GM19023 (cell line): ENCODE measurements at regions not wholly inside any gene's neighbourhood (a gene's known extent, or its start where the extent isn't known, plus 50 kb on each side); places are given as distances from the start of the nearest gene placed in this dataset.
"Not testable (repeated sequence)": the region's sequence is repeated elsewhere in the genome, so short reads cannot be mapped to it uniquely, and the experiment has no call there.

ENCODE experiments used
- ATAC-seq: cut with Tn5 transposase; IDR thresholded peaks from one replicate; pipeline ENCODE4 v1.9.1; 2021; ENCODE audit warnings: mild to moderate bottlenecking, moderate library complexity; ENCODE audit not compliant: unreplicated experiment

DNA sequence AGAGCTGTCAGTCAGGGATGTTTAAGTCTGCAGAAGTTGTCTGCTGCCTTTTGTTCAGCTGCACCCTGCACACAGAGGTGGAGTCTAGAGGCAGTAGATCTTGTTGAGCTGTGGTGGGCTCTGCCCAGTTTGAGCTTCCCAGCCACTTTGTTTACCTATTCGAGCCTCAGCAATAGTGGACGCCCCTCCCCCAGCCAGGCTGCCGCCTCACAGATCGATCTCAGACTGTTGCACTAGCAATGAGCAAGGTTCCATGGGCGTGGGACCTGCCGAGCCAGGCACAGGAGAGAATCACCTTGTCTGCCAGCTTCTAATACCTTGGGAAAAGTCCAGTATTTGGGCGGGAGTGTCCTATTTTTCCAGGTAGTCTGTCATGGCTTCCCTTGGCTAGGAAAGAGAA, 225.1 kb upstream of the RASA1 start:
- ATAC-seq = no peak

DNA sequence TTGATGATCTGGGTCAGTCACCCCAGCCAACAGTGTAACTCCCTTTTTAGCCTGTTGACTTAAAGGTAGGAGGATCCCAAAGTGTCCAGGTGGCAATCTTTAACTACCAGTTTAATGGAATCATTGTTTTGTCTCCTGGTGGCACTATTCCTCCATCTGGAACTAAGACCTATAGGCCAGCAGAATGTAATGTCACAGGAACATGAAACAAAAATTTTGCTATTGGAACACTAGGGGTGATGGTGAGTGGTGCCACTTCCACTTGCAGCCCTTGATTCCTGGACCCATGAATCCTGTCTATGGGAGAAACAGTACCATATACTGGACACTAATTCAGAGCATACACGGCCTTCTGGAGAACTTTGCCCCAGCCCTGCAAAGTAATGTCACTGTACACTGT, 219.5 kb upstream of the RASA1 start:
- no peak for ATAC-seq

DNA sequence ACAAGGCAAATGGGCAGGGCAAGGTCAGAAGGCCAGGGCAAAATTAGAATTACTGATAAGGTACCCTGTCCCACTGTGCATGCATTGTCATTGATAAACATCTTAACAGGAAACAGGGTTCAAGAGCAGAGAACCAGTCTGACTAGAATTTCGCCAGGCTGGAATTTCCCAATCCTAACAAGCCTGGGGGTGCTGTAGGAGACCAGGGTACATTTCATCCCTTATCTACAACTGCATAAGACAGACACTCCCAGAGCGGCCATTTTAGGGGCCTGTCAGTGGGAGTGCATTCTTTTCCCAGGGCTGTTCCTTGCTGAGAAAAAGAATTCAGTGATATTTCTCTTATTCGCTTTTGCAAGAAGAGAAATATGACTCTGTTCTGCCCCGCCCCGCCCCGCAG, 218.7 kb upstream of the RASA1 start:
- not testable (repeated sequence) for ATAC-seq

DNA sequence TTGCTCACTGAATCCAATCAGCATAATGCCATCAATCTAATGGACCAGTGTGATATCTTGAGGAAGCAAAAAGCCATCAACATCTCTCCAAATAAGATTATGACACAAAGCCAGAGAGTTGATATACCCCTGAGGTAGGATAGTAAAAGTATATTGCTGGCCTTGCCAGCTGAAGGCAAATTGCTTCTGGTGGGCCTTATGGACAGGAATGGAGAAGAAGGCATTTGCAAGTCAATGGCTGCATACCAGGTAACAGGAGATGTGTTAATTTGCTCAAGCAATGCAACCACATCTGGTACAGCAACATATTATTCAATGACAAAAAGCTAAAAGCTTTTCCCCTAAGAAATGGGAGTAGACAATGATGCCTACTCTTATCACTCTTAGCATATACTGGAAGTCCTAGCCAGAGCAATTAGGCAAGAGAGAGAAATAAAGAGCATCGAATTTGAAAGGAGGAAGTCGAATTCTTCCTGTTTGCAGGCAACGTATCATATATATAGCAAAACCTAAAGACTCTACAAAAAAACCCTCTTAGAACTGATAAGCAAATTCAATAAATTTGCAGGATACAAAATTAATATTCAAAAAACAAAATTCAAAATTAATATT, 216.1 kb upstream of the RASA1 start:
- ATAC-seq = no peak

DNA sequence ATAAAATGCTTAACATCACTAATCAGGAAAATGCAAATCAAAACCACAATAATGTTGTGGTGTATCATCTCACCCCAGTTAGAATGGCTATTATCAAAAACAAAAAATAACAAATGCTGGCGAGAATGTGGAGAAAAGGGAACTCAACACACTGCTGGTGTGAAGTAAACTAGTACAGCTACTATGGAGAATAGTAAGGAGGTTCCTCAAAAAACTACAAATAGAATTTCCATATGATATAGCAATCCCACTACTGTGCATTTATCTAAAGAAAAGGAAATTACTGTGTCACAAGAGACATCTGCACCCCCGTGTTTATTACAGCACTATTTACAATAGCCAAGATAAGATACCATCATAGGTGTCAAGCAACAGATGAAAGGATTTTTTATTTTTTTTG, 214.5 kb upstream of the RASA1 start:
- no peak for ATAC-seq

DNA sequence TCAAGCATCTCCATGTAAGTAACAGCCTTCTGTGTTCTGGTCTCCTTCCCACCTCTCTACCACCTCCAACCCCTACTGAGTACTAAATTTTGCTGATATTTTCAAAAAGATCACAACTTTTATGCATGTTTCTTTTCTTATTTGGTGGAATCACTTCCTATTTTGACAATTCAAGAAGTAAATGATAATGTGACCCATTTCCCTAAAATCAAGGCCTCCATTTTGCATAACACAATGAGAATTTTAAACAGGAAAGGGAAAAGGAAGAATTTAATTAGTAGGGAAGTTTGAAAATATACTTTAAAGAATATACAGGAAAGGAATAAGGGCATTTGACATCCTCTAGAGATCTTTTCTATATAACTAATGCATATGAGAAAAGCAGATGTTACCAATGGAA, 212.9 kb upstream of the RASA1 start:
- no peak for ATAC-seq

DNA sequence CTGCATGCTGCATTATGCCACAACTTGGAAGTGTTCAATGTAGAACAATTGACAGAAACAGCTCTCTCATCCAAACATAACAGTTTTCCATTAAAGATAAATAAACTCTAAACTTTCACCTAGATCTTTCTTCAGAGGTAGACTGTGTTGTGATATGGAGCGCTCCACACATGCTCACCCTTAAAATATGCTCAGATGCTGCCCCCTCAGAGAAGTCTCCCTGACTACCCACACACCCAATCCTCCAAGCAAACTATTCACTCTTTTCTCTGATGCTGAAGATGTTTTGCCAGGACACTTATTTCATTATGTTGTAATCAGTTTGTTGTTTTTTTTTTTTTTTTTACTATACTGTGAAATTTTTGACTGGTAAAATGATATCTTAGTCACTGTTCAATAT, 206.6 kb upstream of the RASA1 start:
- ATAC-seq = no peak

DNA sequence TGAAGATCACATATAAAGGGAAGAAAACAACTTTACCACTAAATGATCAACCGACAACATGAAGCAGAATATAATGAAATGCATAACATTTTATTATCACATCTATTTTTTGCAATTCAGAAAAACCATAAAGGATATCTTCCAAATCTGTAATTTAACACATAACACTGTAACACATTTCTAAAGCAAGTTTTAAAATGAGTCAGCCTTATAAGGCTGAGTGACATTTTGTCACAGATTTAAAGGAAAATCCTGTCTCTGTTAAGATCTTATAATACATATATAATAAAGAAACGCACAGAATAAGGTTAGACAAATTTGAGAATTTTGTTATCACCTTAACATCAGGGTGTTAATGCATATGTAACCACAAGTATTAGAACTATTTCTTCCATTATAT, 198.4 kb upstream of the RASA1 start:
- ATAC-seq = no peak

DNA sequence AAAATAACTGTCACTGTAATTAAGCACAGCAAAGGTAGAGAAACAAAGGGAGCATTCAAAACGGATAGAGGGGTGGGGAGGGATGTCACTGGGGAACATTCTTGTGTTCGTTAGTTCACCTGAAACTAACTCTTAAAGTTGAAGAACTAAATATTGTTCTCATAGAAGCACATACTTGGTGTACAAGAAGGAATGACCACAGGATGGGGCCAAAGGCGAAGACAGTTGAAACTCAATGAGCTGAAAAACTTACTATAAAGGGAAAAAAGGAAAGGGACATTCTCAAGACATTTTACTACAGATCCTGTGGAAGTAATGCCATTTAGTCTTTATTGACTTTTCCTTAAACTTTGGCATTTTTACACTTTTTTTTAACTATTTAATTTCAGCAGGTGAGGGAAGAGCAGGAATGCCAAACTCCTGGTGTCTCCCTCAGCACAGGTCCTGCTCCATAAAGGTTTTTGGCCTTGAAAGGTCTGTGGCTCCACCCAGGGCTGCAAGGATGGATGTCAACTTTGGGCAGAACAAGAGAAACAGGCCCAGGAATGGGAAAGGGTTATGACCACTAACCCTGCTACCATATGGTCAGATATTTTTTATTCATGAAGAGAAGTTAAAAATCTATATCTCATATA, 197.6 kb upstream of the RASA1 start:
- peak; percentile 60 for ATAC-seq

DNA sequence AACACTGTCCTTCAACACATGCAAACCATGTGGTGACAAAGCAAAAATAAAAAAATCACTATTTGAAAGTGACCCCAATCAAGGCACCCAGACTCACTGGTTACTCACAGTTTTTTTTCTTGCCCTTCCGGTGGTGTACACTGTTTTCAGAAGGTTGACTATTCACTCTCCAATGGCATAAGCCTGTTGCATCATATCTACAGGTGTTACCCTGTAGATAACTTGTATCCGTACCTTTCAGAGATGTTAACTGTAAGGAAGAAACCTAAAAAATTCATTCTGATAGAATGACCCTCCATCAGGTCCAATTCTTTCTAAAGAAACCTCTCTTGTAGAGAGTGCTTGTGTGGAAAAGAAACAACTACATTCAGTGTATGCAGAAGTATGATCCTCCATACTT, 193.6 kb upstream of the RASA1 start:
- ATAC-seq = no peak

DNA sequence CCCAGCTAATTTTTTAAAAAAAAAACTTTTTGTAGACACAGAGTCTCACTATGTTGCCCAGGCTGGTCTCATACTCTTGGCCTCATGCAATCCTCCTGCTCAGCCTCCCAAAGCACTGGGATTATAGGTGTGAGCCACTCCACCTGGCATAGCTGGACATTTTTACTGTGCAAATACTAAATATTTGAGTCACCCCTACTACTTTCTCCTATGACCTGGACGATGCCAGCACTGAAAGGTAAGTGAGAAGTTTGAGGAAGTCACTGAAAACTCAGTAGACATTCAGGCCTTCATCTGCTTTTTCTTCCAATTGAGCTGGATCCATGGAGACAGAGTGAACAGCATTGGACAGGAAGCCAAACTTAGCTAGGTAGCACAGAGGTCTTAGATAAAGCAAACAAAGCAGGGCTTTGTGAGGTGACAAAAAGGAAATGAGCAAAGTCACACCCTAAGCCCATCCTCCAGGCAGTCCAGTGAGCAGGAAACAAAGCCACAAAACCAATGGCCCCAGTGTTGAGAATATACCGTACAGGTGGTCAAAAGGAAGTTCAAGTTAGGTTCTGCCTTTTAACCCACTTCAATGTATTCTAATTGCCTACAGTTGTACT, 192.6 kb upstream of the RASA1 start:
- peak; percentile 94 for ATAC-seq

DNA sequence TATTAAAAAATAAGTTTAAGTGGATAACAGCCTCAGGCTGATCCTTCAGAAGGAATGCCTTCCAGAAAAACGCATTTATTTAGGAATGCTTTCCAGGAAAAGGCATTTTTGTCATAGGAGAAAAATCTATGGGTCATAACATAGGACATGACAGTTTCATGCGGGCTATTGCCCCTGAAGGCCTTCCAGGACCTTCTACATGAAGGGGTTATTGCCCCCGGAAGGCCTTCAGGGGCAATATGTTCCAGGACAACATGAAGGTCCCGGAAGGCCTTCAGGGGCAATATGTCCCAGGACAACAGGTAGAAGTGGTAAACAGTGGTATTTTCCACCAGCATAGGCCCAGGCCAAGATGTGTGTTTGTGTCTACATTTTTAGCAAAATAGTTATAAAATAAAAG, 191.3 kb upstream of the RASA1 start:
- no peak for ATAC-seq

DNA sequence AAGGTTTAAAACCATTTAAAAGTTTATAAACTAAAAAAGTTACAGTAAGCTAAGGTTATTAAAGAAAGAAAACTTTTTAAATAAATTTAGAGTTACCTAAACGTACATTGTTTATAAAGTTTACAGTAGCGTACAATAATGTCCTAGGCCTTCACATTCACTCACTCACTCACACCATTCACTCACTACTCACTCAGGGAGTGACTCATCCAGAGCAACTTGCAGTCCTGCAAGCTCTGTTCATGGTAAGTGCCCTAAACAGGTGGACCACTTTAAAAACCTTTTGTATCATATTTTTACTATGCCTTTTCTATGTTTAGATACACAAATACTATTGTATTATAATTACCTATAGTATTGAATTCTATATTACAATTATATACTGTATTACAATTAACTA, 190.8 kb upstream of the RASA1 start:
- ATAC-seq = no peak

DNA sequence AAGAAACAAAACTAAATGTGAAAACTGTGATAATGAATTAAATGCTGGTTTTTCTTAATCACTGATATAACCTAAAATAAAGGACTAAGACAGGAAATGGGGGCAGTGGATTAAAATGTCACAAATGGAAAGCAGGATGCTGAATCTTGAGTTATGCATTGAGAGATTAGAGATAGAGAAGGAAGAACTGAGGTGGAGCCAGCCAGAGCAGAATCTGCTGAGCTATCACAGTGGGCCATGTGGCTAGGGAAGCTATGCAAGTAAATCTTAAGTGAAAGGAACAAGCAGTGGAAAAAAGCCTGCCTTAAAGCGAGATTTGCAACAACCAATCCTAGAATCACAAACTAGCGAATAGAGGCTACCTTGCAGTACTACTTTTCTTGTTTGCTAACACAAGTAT, 188.5 kb upstream of the RASA1 start:
- no peak for ATAC-seq

DNA sequence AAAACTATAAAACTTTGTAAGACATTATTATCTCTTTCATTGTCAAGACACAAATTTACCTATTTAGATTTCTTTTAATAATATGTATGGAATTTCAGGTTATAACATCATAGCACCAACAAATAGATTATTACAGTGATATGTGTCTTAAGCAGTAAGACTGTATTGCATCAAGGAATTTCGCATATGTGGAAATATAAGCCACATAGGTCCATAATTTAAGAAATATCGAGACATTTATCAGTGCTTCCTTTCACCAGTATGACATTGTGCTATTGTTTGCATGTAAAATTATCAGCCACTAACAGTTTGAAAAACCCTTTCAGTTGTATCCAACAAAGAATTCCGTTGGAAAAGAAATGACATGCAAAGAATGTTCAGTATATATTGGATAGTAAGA, 186.7 kb upstream of the RASA1 start:
- peak; percentile 8 for ATAC-seq

DNA sequence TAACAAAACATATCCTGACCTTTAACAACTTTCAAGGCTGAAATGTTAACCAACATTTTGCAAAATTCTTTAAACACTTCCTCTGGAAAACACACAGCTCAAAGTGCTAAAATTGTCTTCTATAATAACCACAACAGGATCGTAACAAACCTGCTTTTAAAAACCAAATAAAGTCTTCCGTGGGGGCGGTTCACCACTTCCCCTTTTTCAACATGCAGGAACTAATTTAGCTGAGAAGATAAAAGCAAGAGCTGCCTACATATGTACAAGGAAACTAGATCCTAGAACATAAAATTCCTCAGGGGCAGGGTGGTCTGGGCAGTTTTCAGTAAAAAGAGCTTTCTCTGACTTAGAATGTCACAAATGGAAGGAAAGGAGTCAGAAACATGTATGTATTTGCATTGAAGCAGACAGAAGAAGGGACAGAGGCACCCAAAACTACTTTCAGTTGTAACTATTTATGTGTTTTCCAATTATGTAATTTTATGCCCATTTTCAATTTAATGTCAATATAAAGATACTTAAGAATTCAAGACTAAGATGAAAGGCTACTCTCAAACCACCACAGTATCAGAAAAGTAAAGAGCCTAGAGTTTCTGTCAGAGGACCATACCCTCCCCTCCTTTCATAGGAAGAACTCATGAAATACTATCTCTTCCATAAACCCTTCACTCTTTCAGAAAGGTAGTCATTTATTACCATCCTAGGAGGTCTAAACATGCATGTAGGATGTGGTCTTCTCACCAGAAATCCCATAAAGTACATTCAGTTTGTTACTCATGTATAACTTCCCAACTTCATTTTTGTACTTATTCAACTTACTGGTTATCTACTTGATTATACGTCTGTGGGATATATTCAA, 185.9 kb upstream of the RASA1 start:
- ATAC-seq = peak; percentile 93

DNA sequence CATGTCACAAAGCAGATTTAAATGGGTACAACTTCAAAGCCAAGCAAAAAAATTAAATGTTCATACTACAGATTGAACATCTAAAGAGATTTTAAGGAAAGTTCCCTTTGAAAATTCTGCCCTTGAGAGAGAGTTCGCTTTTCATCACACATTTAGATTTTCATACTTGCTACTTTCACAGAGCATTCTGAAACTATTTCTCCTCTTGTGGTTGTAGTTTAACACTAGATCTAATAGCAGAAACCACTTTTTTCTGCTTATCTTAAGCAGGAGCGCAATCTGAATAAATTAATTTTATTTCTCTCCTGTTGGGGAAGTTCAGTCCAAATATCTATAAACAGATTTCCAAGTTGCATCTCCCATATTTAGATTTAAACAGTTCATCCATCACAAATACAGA, 173.3 kb upstream of the RASA1 start:
- no peak for ATAC-seq

DNA sequence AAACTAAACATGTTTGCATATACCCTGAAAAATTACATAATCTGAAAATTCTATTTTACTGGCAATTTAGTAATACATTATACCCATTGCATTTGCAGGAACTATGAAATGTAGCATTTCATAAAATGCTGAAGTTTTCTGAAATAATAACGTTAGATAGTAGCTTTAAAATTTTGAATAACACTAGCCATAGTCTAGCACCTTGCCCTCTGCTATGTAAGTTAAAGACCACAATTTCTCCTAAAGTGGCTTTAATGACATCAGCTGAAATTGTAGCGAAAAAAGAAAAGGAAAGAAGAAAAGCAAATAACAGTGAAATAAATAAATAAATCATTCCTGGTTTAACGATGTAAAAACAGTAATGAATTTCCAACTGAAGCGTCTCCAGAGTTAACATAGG, 172.8 kb upstream of the RASA1 start:
- ATAC-seq = no peak

DNA sequence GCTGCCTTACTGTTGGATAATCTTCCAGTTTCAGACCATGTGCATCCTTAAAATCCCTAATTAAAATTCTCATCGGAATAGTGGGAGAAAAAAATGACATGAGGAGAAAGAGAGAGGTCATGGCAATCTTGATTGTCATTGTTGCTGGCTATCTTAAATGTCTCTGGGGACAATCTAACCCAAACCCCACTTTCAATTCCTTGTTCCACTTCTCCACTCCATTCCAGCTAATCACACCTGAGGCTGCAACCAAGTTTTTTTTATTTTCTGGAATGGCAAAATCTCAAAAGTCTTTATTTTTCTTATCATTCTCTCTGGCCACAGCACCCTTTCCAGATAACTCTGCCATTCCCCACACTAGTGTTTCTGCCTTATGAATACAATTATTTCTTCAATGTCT, 171.9 kb upstream of the RASA1 start:
- ATAC-seq = no peak

DNA sequence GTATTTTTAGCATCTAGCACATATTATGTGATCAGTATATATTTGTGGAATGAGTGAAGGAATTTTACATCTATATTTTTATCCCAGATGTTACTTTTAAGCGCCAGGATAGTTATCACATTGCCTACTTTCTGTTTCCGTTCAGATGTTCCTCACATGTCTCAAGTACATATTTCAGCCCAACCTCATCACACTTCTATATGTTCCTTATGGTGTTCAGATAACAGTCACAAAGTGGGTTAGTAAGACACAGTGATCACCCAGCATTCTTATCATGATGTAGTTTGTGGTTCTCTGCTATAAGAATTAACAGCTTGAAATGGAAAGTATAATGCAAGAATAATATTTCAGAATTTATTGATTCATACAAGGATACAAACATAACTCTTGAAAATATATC, 170.0 kb upstream of the RASA1 start:
- no peak for ATAC-seq

DNA sequence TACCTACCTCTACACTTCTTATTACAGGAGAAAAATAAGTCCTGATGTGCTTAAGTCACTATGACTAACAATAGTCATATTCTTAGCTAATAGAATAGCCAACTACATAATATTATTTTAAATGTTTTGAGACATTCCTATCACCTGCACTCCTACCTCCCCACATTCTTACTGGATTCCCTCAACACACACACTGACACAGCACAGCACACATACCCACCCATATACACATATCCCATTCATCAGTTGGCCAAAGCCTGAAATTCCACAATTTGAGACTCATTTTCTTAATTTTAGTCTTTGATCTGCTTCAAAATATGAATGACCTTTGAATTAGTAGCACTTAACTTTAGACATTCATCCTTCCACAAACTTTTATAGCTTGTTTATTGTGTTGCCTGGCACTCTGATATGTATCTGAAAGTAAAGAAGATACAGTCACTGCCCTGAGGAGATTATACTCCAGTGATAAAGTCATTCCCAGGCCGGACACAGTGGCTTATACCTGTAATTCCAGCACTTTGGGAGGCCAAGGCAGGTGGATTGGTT, 168.3 kb upstream of the RASA1 start:
- no peak for ATAC-seq

DNA sequence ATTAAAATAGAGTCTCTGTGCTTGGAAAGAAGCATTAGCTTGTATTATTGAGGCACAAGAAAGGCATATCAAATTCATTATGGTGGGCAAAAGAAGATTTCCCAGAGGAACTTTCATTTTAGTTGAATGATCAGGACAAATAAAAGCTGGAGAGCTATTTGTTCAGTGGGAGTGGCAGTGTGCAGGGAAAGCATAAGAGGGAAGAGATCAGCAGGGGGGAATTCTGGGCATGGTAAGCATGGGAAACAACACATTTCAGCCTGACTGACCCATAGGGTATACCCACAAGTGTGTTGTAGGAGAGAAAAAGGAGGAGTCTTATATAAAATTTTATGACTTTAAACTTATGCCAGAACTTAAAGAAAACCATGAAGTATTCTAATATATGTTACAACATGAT, 167.7 kb upstream of the RASA1 start:
- ATAC-seq = no peak
